GM12878 (cell line): ENCODE measurements at regions not wholly inside any gene's neighbourhood (a gene's known extent, or its start where the extent isn't known, plus 50 kb on each side); places are given as distances from the start of the nearest gene placed in this dataset.

ENCODE experiments used
- CEBPZ ChIP-seq: fragments of 150-350 bp; IDR thresholded peaks from 2 replicates; pipeline ENCODE4 v1.6.1; 2016; ENCODE audit warnings: low read depth, low read length
- CTCF ChIP-seq, 3 experiments: IDR thresholded peaks in 2 of 3; conservative IDR thresholded peaks in 1 of 3; 2 replicates each; pipeline ENCODE4 v1.5.1; 2011; ENCODE audit warnings: low read depth in 3 of 3, low read length in 3 of 3, mild to moderate bottlenecking in 3 of 3, control low read depth in 2 of 3, moderate library complexity in 2 of 3, inconsistent platforms in 1 of 3, mixed read lengths in 1 of 3; ENCODE audit not compliant: control insufficient read depth in 2 of 3, insufficient read depth in 1 of 3; ENCODE audit errors: extremely low read depth in 1 of 3
- E4F1 ChIP-seq: fragments of 450-650 bp; IDR thresholded peaks from 2 replicates; pipeline ENCODE4 v1.6.1; 2018; ENCODE audit warnings: borderline replicate concordance, mild to moderate bottlenecking; ENCODE audit not compliant: partially characterized antibody
- EGR1 ChIP-seq, 2 experiments: IDR thresholded peaks; 1 replicate in 1 of 2; 2 replicates in 1 of 2; pipeline ENCODE4 v1.6.1; 2011 to 2012; ENCODE audit warnings: low read depth in 2 of 2, low read length in 2 of 2, borderline replicate concordance in 1 of 2, mild to moderate bottlenecking in 1 of 2, moderate library complexity in 1 of 2
- GABPA ChIP-seq: IDR thresholded peaks from 2 replicates; pipeline ENCODE4 v1.6.1; 2014; ENCODE audit warnings: antibody characterized with exemption, low read depth, mild to moderate bottlenecking, inconsistent platforms
- NFYA ChIP-seq: IDR thresholded peaks from 2 replicates; pipeline ENCODE4 v1.6.1; 2011; ENCODE audit warnings: low read depth, mild to moderate bottlenecking, low read length, improper control_type of control experiment, borderline replicate concordance
- NR2F1 ChIP-seq: fragments of 450-650 bp; conservative IDR thresholded peaks from 2 replicates; pipeline ENCODE4 v1.6.1; 2017; ENCODE audit warnings: mild to moderate bottlenecking
- PBX3 ChIP-seq: IDR thresholded peaks from 2 replicates; pipeline ENCODE4 v1.6.1; 2011; ENCODE audit warnings: mild to moderate bottlenecking, low read depth, low read length, moderate library complexity; ENCODE audit not compliant: insufficient replicate concordance
- RAD21 ChIP-seq: IDR thresholded peaks from 2 replicates; pipeline ENCODE4 v1.6.1; 2011; ENCODE audit warnings: mild to moderate bottlenecking, low read depth, low read length, moderate library complexity; ENCODE audit not compliant: insufficient read depth
- SREBF2 ChIP-seq: IDR thresholded peaks from 2 replicates; pipeline ENCODE4 v1.6.1; 2012; ENCODE audit warnings: mild to moderate bottlenecking, low read length
- YY1 ChIP-seq: IDR thresholded peaks from 2 replicates; pipeline ENCODE4 v1.6.1; 2011; ENCODE audit warnings: low read depth, mild to moderate bottlenecking, low read length

- TF ChIP-seq YY1 (no peak), SREBF2 (no peak), PBX3 (no peak), RAD21 (no peak), EGR1 (IDR thresholded peaks at IDR 0.05; ENCODE audit: borderline replicate concordance in 1 of 2, low read depth in 2 of 2, low read length in 2 of 2) (no peak), CTCF (IDR thresholded peaks at IDR 0.05 in 2 of 3, conservative IDR thresholded peaks at IDR 0.05 in 1 of 3; ENCODE audit: control insufficient read depth in 2 of 3, extremely low read depth in 1 of 3, insufficient read depth in 1 of 3, low read depth in 3 of 3, low read length in 3 of 3) (no peak), GABPA (no peak), NR2F1 (no peak), CEBPZ (no peak), NFYA (no peak), E4F1 (no peak)
These were observed 95.4 kb upstream of the CLDN14 start for GRCh38 chr21:36575306-36575705.
